ENCODE measurements at regions not wholly inside any gene's neighbourhood (a gene's known extent, or its start where the extent isn't known, plus 50 kb on each side); places are given as distances from the start of the nearest gene placed in this dataset.
"Not testable (repeated sequence)": the region's sequence is repeated elsewhere in the genome, so short reads cannot be mapped to it uniquely, and the experiment has no call there.

DNA sequence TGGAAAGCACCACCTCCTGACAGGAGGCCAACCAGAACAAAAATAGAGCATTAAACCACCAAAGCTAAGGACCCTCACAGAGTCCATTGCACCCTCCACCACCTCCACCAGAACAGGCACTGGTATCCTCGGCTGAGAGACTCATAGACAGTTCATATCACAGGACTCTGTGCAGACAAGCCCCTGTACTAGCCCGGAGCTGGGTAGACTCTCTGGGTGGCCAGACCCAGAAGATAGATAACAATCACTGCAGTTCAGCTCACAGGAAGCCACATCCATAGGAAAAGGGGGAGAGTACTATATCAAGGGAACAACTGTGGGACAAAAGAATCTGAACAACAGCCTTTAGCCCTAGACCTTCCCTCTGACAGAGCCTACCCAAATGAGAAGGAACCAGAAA, 67.4 kb upstream of the SSTR4 start:
- TF ChIP-seq RFX5 (IDR thresholded peaks at IDR 0.05; ENCODE audit: low read depth, low read length); POLR2A (IDR thresholded peaks at IDR 0.05; ENCODE audit: low read depth, low read length); RCOR1 (IDR thresholded peaks at IDR 0.05; ENCODE audit: insufficient replicate concordance, low read length); MAZ (IDR thresholded peaks at IDR 0.05; ENCODE audit: borderline replicate concordance, low read depth, low read length); MAFK (IDR thresholded peaks at IDR 0.05; ENCODE audit: low read depth, low read length); FOS (IDR thresholded peaks at IDR 0.05; ENCODE audit: low read depth, low read length); MXI1 (IDR thresholded peaks at IDR 0.05; ENCODE audit: borderline replicate concordance, low read depth, low read length); RAD21 (IDR thresholded peaks at IDR 0.05; ENCODE audit: low read length): not testable (repeated sequence)
- TF ChIP-seq, protein P1, sequence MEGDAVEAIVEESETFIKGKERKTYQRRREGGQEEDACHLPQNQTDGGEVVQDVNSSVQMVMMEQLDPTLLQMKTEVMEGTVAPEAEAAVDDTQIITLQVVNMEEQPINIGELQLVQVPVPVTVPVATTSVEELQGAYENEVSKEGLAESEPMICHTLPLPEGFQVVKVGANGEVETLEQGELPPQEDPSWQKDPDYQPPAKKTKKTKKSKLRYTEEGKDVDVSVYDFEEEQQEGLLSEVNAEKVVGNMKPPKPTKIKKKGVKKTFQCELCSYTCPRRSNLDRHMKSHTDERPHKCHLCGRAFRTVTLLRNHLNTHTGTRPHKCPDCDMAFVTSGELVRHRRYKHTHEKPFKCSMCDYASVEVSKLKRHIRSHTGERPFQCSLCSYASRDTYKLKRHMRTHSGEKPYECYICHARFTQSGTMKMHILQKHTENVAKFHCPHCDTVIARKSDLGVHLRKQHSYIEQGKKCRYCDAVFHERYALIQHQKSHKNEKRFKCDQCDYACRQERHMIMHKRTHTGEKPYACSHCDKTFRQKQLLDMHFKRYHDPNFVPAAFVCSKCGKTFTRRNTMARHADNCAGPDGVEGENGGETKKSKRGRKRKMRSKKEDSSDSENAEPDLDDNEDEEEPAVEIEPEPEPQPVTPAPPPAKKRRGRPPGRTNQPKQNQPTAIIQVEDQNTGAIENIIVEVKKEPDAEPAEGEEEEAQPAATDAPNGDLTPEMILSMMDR (conservative IDR thresholded peaks at IDR 0.05; ENCODE audit: low read depth, low read length): not testable (repeated sequence)
- TF ChIP-seq, protein P2, sequence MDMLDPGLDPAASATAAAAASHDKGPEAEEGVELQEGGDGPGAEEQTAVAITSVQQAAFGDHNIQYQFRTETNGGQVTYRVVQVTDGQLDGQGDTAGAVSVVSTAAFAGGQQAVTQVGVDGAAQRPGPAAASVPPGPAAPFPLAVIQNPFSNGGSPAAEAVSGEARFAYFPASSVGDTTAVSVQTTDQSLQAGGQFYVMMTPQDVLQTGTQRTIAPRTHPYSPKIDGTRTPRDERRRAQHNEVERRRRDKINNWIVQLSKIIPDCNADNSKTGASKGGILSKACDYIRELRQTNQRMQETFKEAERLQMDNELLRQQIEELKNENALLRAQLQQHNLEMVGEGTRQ (IDR thresholded peaks at IDR 0.05; ENCODE audit: low read depth, low read length): not testable (repeated sequence)
